Heart left ventricle (tissue), 13 donors: ENCODE measurements at regions not wholly inside any gene's neighbourhood (a gene's known extent, or its start where the extent isn't known, plus 50 kb on each side); places are given as distances from the start of the nearest gene placed in this dataset.

Experiments used
- POLR2A ChIP-seq, 2 donors: fragments of 450-650 bp; IDR thresholded peaks; one replicate each; pipeline ENCODE4 v1.6.1; 2017; ENCODE audit warnings: antibody characterized with exemption in 2 of 2, mild to moderate bottlenecking in 2 of 2, moderate library complexity in 2 of 2
- TF ChIP-seq, protein P1 (sequence below), 12 donors: fragments of 200-600 bp; sonication (generic) in 4 of 12; IDR thresholded peaks; one replicate each; pipeline versions ENCODE4 v1.5.0 to v1.8.0; 2018 to 2022; ENCODE audit warnings: antibody characterized with exemption in 12 of 12, mild to moderate bottlenecking in 5 of 12
- donor health status: ischemic (EF 13 %, LVEDD 7.1; RV severe dilation, severe dysfunction).
- donor health status: DM: no; HTN: yes; CAD: no.
- donor health status: DM: no; HTN: no; CAD: no.
- donor health status: ischemic (EF 25% LVEDD 6.9; RV normal size, moderate dysfunction).
- donor health status: ischemic (EF 25% LVEDD 5.7; RV mildly dilated, moderate dysfunction).
- donor health status: ischemic (EF 35%, LVEDD 5.7; RV mildly dilated, moderate dysfunction).
- donor health status: nonischemic (EF 11% LVEDD 7.7; RV severe dilation, severe dysfunction).
- donor health status: DM: yes; HTN: yes; CAD: no.
- donor health status: PGD.
- donor health status: ischemic (EF 29% LVEDD 5.4; RV normal size, mild dysfunction).
- donor health status: nonischemic (EF 23%, LVEDD 6.1; RV moderate dilation, normal function).

GRCh38 chr10:113473011-113473410 lies 79.8 kb upstream of the HABP2 start:
- TF ChIP-seq, protein P1, sequence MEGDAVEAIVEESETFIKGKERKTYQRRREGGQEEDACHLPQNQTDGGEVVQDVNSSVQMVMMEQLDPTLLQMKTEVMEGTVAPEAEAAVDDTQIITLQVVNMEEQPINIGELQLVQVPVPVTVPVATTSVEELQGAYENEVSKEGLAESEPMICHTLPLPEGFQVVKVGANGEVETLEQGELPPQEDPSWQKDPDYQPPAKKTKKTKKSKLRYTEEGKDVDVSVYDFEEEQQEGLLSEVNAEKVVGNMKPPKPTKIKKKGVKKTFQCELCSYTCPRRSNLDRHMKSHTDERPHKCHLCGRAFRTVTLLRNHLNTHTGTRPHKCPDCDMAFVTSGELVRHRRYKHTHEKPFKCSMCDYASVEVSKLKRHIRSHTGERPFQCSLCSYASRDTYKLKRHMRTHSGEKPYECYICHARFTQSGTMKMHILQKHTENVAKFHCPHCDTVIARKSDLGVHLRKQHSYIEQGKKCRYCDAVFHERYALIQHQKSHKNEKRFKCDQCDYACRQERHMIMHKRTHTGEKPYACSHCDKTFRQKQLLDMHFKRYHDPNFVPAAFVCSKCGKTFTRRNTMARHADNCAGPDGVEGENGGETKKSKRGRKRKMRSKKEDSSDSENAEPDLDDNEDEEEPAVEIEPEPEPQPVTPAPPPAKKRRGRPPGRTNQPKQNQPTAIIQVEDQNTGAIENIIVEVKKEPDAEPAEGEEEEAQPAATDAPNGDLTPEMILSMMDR (IDR thresholded peaks at IDR 0.05) = no peak
- TF ChIP-seq POLR2A (IDR thresholded peaks at IDR 0.05) = no peak
